Hepatocyte (in vitro differentiated cells): ENCODE measurements at regions not wholly inside any gene's neighbourhood (a gene's known extent, or its start where the extent isn't known, plus 50 kb on each side); places are given as distances from the start of the nearest gene placed in this dataset.

Source experiments
- DNase-seq: peaks from one replicate; pipeline ENCODE4 v3.0.0-alpha.2; 2016; ENCODE audit warnings: low spot score
- H2AFZ ChIP-seq: fragments of 200-600 bp; sonication (generic); 2 replicates; pipeline ENCODE4 v1.6.0; 2016; ENCODE audit warnings: antibody characterized with exemption, mild to moderate bottlenecking
- H3K27ac ChIP-seq: fragments of 200-600 bp; sonication (generic); 2 replicates; pipeline ENCODE4 v1.5.1; 2016; ENCODE audit warnings: mild to moderate bottlenecking
- H3K27me3 ChIP-seq: fragments of 200-600 bp; sonication (generic); 2 replicates; pipeline ENCODE4 v1.6.1; 2016
- H3K36me3 ChIP-seq: fragments of 200-600 bp; sonication (generic); replicated peaks from 2 replicates; pipeline ENCODE4 v1.5.1; 2016; ENCODE audit warnings: low read depth; ENCODE audit not compliant: insufficient read depth
- H3K4me1 ChIP-seq: fragments of 200-600 bp; sonication (generic); 2 replicates; pipeline ENCODE4 v1.5.1; 2016; ENCODE audit warnings: mild to moderate bottlenecking, moderate library complexity; ENCODE audit not compliant: insufficient read depth
- H3K4me2 ChIP-seq: fragments of 200-600 bp; sonication (generic); 2 replicates; pipeline ENCODE4 v1.6.0; 2016
- H3K4me3 ChIP-seq: fragments of 200-600 bp; sonication (generic); 2 replicates; pipeline ENCODE4 v1.5.1; 2016; ENCODE audit warnings: mild to moderate bottlenecking
- H3K79me2 ChIP-seq: fragments of 200-600 bp; sonication (generic); 2 replicates; pipeline ENCODE4 v1.6.0; 2017; ENCODE audit warnings: mild to moderate bottlenecking
- H3K9me2 ChIP-seq: fragments of 200-600 bp; sonication (generic); replicated peaks from 2 replicates; pipeline ENCODE4 v1.6.0; 2017; ENCODE audit warnings: mild to moderate bottlenecking; ENCODE audit not compliant: insufficient read depth
- H3K9me3 ChIP-seq: fragments of 200-600 bp; sonication (generic); 2 replicates; pipeline ENCODE4 v1.5.1; 2016; ENCODE audit warnings: low read depth, mild to moderate bottlenecking
- H4K20me1 ChIP-seq: fragments of 200-600 bp; sonication (generic); 2 replicates; pipeline ENCODE4 v1.6.0; 2016; ENCODE audit warnings: mild to moderate bottlenecking; ENCODE audit not compliant: insufficient read depth, poor library complexity, severe bottlenecking
- CTCF ChIP-seq: fragments of 200-600 bp; sonication (generic); IDR thresholded peaks from 2 replicates; pipeline ENCODE4 v1.5.1; 2016; ENCODE audit warnings: antibody characterized with exemption, mild to moderate bottlenecking; ENCODE audit not compliant: poor library complexity
- EZH2 ChIP-seq: fragments of 200-600 bp; sonication (generic); IDR thresholded peaks from 2 replicates; pipeline ENCODE4 v1.6.1; 2016; ENCODE audit warnings: antibody characterized with exemption, mild to moderate bottlenecking, borderline replicate concordance
- EZH2phosphoT487 ChIP-seq: fragments of 200-600 bp; sonication (generic); IDR thresholded peaks from one replicate; pipeline ENCODE4 v1.6.1; 2018; ENCODE audit warnings: antibody characterized with exemption, mild to moderate bottlenecking, low read depth, moderate library complexity; ENCODE audit not compliant: unreplicated experiment, severe bottlenecking
- WGBS: methylation state at CpG from one replicate; pipeline ENCODE4 v1.1.6; 2016; ENCODE audit warnings: low lambda C conversion rate; ENCODE audit errors: missing lambda C conversion rate; 5-methylcytosine and 5-hydroxymethylcytosine counted together

GRCh38 chr13:111880185-111880584, 186.8 kb upstream of the SOX1 start:
- no peaks in the 10 kb centered on the region for H3K9me2 ChIP-seq
- H3K4me2 ChIP-seq, result no peak overlapping the region
- no peaks in the 10 kb centered on the region for H3K9me3 ChIP-seq
- 69% methylated on average over 6 of the region's 6 CpGs for WGBS
- no peaks in the 10 kb centered on the region for H4K20me1 ChIP-seq
- H3K36me3 ChIP-seq, result no peaks in the 10 kb centered on the region
- no peaks in the 10 kb centered on the region for H3K4me1 ChIP-seq
- H3K79me2 ChIP-seq, result no peaks in the 10 kb centered on the region
- TF ChIP-seq EZH2 (no peak), CTCF (no peak), EZH2phosphoT487 (no peak)
- DNase-seq, result no peak
- H2AFZ ChIP-seq, result no peak overlapping the region
- H3K27ac ChIP-seq, result no peak overlapping the region
- peaks cover 4% of the 10 kb centered on the region for H3K27me3 ChIP-seq
- no peak overlapping the region for H3K4me3 ChIP-seq

DNA sequence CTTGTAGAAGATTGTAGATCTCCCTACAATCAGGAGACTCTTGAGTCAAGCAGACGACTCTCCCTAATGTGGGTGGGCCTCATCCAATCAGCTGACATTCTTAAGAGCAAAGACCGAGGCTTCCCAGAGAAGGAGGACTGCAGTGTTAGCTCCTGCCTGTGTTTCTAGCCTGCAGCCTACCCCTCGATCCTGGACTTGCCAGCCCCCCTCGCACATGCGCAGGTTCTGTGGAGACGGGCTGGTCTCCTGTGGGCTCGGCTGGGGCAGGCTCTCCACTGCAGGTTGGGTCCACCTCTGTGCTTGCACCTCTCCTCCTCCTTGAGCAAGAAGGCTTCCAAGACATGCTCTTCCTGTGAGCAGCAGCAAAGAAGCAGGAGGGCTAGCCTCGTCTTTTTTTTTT, 185.2 kb upstream of the SOX1 start:
- Histone ChIP-seq H3K4me2 (no peak overlapping the region), H3K4me3 (no peak overlapping the region), H2AFZ (no peak overlapping the region), H3K9me2 (no peaks in the 10 kb centered on the region), H3K36me3 (no peaks in the 10 kb centered on the region), H4K20me1 (no peaks in the 10 kb centered on the region), H3K9me3 (no peaks in the 10 kb centered on the region), H3K27me3 (peaks cover 4% of the 10 kb centered on the region), H3K27ac (no peak overlapping the region), H3K79me2 (no peaks in the 10 kb centered on the region), H3K4me1 (no peaks in the 10 kb centered on the region)
- 93% methylated on average over 8 of the region's 8 CpGs for WGBS
- DNase-seq, result no peak
- TF ChIP-seq CTCF (no peak), EZH2phosphoT487 (no peak), EZH2 (no peak)

GRCh38 chr13:111882351-111882750, 184.6 kb upstream of the SOX1 start:
- no peaks in the 10 kb centered on the region for H4K20me1 ChIP-seq
- WGBS, result 74% methylated on average over 6 of the region's 6 CpGs
- H3K4me1 ChIP-seq, result no peaks in the 10 kb centered on the region
- no peak overlapping the region for H2AFZ ChIP-seq
- H3K79me2 ChIP-seq, result no peaks in the 10 kb centered on the region
- no peaks in the 10 kb centered on the region for H3K36me3 ChIP-seq
- H3K9me2 ChIP-seq, result no peaks in the 10 kb centered on the region
- no peaks in the 10 kb centered on the region for H3K9me3 ChIP-seq
- no peak overlapping the region for H3K27ac ChIP-seq
- TF ChIP-seq CTCF, result no peak
- TF ChIP-seq EZH2, result no peak
- no peak for TF ChIP-seq EZH2phosphoT487
- no peak overlapping the region for H3K4me3 ChIP-seq
- DNase-seq, result no peak
- no peak overlapping the region for H3K4me2 ChIP-seq
- H3K27me3 ChIP-seq, result peaks cover 9% of the 10 kb centered on the region

DNA sequence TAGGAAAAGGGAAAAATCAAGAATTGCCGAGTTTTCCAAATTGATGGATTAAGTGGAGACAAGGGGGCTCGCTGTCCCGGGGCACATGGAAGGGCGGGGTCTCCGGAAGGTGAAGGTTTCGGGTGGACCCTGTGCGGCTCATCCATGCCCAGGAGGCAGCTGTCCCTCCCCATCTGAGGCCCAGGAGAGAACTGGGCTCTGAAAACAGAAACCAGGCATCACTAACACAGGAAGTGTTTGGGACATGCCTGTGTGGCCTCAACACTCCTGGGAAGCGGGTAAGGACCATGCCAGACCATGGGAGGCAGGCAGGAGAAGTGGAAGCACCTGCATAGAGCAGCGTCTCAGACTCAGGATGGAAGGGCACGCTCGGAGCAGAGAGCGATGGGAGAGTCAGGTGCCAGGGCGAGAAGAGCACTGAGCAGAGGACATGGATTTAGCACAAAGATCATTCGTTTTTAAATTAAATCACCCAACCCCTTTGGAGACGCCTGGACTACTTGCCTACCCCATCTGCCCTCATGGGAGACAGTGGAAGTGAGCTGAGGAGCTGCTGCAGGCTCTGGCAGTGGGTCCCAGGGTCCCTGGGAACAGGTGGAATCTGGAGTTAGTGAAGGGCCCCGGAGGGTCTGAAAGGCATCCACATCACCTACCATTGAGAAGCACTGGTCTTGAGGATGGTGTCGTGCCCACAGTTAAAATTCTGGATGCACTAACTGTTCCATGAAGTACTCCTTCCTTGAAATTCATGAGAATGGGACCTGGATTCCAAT, 183.2 kb upstream of the SOX1 start:
- Histone ChIP-seq H4K20me1 (no peaks in the 10 kb centered on the region), H3K27me3 (peaks cover 18% of the 10 kb centered on the region), H3K9me2 (no peaks in the 10 kb centered on the region), H3K36me3 (no peaks in the 10 kb centered on the region), H3K79me2 (no peaks in the 10 kb centered on the region), H3K4me3 (no peak overlapping the region), H3K4me2 (no peak overlapping the region), H3K9me3 (no peaks in the 10 kb centered on the region), H3K27ac (no peak overlapping the region), H2AFZ (no peak overlapping the region), H3K4me1 (no peaks in the 10 kb centered on the region)
- WGBS, result 83% methylated on average over 17 of the region's 17 CpGs
- DNase-seq, result no peak
- no peak for TF ChIP-seq EZH2
